Ascending aorta (tissue), 2 donors: ENCODE measurements at regions not wholly inside any gene's neighbourhood (a gene's known extent, or its start where the extent isn't known, plus 50 kb on each side); places are given as distances from the start of the nearest gene placed in this dataset.

Source experiments
- DNase-seq, 2 donors: peaks; one replicate each; pipeline ENCODE4 v3.0.0-alpha.2; 2019; ENCODE audit warnings: low spot score in 2 of 2
- H3K27ac ChIP-seq, 2 donors: fragments of 200-600 bp; sonication (generic); one replicate each; pipeline ENCODE4 v1.5.1; 2016 to 2017; ENCODE audit warnings: mild to moderate bottlenecking in 1 of 2
- H3K27me3 ChIP-seq: fragments of 200-600 bp; sonication (generic); one replicate; pipeline ENCODE4 v1.5.1; 2017
- H3K36me3 ChIP-seq, 2 donors: fragments of 200-600 bp; sonication (generic); one replicate each; pipeline ENCODE4 v1.5.1; 2016
- H3K4me1 ChIP-seq, 2 donors: fragments of 200-600 bp; sonication (generic); one replicate each; pipeline ENCODE4 v1.5.1; 2016 to 2017; ENCODE audit warnings: mild to moderate bottlenecking in 1 of 2
- H3K4me3 ChIP-seq, 2 donors: fragments of 200-600 bp; sonication (generic); one replicate each; pipeline ENCODE4 v1.5.1; 2016 to 2017; ENCODE audit warnings: mild to moderate bottlenecking in 1 of 2
- H3K9me3 ChIP-seq, 2 donors: fragments of 200-600 bp; sonication (generic); one replicate each; pipeline ENCODE4 v1.5.1; 2016
- intact Hi-C: fragments of 100-400 bp; cut with DNase I; formaldehyde crosslinking; loops from one replicate; pipeline ENCODE4 v1.15.1; 2023
- TF ChIP-seq, protein P1 (sequence below), 3 experiments: fragments of 200-600 bp in 2 of 3; fragments of 450-650 bp in 1 of 3; sonication (generic) in 2 of 3; IDR thresholded peaks; one replicate each; pipeline ENCODE4 v1.5.1; 2016 to 2019; ENCODE audit warnings: antibody characterized with exemption in 3 of 3, mild to moderate bottlenecking in 1 of 3, moderate library complexity in 1 of 3

DNA sequence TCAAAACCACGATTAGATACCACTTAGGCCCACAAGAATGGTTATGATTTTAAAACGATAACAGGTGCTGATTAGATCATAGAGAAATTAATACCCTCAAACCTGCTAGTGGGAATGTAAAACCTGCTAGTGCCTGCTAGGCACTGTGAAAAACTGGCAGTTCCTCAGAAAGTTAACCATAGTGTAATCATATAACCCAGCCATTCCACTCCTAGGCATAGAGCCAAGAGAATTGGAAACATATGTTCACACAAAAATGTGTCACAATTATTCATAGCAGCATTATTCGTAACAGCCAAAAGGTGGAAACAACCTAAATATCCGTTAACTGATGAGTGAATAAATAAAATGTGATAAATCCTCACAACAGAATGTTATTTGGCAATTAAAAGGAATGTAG lies 122.2 kb upstream of the SYN3 start:
- Histone ChIP-seq H3K27me3 (no peaks in the 10 kb centered on the region), H3K4me1 (no peaks in the 10 kb centered on the region), H3K27ac (no peak overlapping the region), H3K36me3 (no peaks in the 10 kb centered on the region), H3K4me3 (no peak overlapping the region), H3K9me3 (no peaks in the 10 kb centered on the region)
- no peak for DNase-seq
- intact Hi-C loops, result no loop called here
- TF ChIP-seq, protein P1, sequence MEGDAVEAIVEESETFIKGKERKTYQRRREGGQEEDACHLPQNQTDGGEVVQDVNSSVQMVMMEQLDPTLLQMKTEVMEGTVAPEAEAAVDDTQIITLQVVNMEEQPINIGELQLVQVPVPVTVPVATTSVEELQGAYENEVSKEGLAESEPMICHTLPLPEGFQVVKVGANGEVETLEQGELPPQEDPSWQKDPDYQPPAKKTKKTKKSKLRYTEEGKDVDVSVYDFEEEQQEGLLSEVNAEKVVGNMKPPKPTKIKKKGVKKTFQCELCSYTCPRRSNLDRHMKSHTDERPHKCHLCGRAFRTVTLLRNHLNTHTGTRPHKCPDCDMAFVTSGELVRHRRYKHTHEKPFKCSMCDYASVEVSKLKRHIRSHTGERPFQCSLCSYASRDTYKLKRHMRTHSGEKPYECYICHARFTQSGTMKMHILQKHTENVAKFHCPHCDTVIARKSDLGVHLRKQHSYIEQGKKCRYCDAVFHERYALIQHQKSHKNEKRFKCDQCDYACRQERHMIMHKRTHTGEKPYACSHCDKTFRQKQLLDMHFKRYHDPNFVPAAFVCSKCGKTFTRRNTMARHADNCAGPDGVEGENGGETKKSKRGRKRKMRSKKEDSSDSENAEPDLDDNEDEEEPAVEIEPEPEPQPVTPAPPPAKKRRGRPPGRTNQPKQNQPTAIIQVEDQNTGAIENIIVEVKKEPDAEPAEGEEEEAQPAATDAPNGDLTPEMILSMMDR (IDR thresholded peaks at IDR 0.05), result no peak

GRCh38 chr22:33167998-33168790 lies 110.0 kb upstream of the SYN3 start:
- no peaks in the 10 kb centered on the region for H3K36me3 ChIP-seq
- TF ChIP-seq, protein P1 (IDR thresholded peaks at IDR 0.05), result no peak
- no peaks in the 10 kb centered on the region for H3K4me1 ChIP-seq
- H3K4me3 ChIP-seq, result no peak overlapping the region
- H3K27me3 ChIP-seq, result no peaks in the 10 kb centered on the region
- H3K9me3 ChIP-seq, result no peaks in the 10 kb centered on the region
- H3K27ac ChIP-seq, result no peak overlapping the region
- intact Hi-C loops, result no loop called here
- no peak for DNase-seq

GRCh38 chr22:33166206-33166605 lies 108.0 kb upstream of the SYN3 start:
- TF ChIP-seq, protein P1 (IDR thresholded peaks at IDR 0.05), result no peak
- H3K9me3 ChIP-seq, result no peaks in the 10 kb centered on the region
- intact Hi-C loops, result no loop called here
- H3K27ac ChIP-seq, result no peak overlapping the region
- H3K4me1 ChIP-seq, result no peaks in the 10 kb centered on the region
- no peak for DNase-seq
- H3K4me3 ChIP-seq, result no peak overlapping the region
- no peaks in the 10 kb centered on the region for H3K36me3 ChIP-seq
- H3K27me3 ChIP-seq, result no peaks in the 10 kb centered on the region

GRCh38 chr22:33163815-33164214 lies 105.6 kb upstream of the SYN3 start:
- no peak for DNase-seq
- intact Hi-C loops, result no loop called here
- Histone ChIP-seq H3K4me1 (no peaks in the 10 kb centered on the region), H3K27ac (no peak overlapping the region), H3K36me3 (no peaks in the 10 kb centered on the region), H3K9me3 (no peaks in the 10 kb centered on the region), H3K4me3 (no peak overlapping the region), H3K27me3 (no peaks in the 10 kb centered on the region)
- TF ChIP-seq, protein P1 (IDR thresholded peaks at IDR 0.05), result no peak

GRCh38 chr22:33162196-33162595 lies 104.0 kb upstream of the SYN3 start:
- Histone ChIP-seq H3K4me1 (no peaks in the 10 kb centered on the region), H3K36me3 (no peaks in the 10 kb centered on the region), H3K9me3 (no peaks in the 10 kb centered on the region), H3K27me3 (no peaks in the 10 kb centered on the region), H3K27ac (no peak overlapping the region), H3K4me3 (no peak overlapping the region)
- intact Hi-C loops, result no loop called here
- DNase-seq, result no peak
- TF ChIP-seq, protein P1 (IDR thresholded peaks at IDR 0.05), result no peak
